Myocyte (in vitro differentiated cells): ENCODE measurements at regions not wholly inside any gene's neighbourhood (a gene's known extent, or its start where the extent isn't known, plus 50 kb on each side); places are given as distances from the start of the nearest gene placed in this dataset.
A peak's percentile ranks its signal among the peaks of the same experiment; 100 is the strongest.

Experiments used
- DNase-seq: peaks from one replicate; pipeline ENCODE4 v3.0.0-alpha.2; 2012; ENCODE audit warnings: low read depth

DNA sequence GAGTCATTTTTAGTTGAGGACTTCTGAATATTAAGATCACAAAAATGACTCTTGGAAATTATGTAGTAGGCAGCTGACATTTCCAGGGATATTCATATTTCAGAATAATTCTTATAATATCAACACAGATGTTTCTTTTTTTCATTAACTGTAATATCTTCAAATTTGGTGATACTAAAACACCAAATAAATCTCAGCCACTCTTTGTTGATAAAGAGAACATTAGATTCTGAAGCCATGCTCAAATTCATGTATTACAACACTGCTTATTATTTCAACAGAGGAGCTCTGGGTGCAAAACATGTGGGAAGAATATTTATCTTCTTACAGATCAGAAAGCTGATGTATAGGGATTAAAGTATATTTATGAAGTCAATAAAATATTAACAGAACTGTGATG, 355.4 kb downstream of the CRPPA start:
- DNase-seq: no peak

DNA sequence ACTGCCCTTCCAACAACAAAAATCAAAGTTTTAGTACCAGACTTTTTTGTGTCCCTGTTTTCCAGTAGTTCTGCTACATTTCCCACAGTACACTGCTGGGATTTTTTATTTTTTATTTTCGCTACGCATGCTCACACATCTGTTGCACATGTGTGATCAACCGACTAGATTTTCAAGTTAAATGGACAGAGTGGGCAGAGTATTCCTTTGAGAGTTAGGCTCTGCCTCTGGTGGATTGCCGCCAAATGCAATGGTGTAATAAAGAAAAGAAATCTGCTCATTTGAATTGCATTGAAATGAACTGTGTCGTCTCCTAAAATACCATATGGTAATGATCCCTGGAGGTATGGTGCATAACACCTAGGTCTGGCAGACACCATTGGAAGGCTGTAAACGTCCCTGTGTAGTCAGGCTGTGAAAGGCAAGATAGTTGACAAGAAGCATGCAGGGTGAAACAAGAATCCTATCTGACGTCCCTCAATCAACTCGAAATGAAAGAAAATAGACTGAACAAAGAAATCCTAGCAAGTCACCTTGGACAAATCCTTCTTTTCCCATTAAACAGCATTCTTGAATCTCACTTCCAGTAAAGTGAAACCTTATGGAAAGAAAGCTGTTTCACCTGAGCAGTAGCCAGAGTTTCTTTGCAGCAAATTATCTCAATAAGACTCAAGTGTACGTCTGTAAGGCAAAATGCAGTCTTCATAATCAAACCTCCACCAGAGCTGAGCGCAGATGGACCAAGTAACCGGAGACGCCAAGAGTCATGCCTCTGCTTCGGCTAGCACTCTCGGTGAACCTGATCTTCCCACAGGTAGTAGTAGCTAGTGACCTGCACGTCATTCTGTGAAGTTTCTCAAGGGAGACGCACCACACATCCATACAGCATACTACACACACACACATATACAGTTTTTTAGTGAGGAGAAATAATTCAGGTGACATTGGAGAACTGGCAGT, 357.3 kb downstream of the CRPPA start:
- no peak for DNase-seq

DNA sequence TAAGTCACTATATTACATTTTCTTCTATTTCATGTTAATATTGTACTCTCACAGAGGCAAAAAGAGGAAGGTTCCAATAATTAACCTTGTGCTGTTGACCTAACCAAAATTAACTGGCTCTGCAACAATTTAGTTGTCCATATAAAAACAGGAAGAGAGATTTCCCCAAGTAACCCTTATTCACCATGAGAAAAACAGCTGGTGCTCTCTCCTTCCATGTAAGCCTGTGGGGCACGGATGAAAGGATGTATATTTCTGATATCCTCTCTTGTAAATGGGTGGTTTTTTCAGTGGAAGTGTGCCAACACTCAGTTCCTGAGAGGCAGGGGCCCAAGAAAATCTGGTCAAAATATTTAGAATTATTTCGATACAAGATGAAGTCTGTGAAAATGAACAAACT, 358.1 kb downstream of the CRPPA start:
- peak; percentile 32 for DNase-seq

DNA sequence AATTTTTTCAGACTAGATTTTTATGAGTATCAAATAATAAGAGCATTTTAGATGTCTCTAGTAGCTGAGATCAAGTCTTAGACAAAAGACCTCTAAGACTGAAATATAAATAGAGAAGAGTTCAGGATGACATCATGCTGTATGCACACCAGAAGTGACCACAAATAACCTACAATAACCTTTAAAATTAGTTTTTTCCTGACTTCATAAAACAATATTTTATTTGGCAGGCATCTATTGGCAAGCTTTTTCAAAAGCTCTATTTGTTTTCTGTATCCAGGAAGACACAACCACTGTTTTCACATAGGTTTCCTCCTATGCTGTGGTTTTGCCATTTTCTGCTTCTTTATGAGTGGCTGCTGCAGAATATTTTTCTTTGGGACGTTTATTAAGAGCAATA, 359.1 kb downstream of the CRPPA start:
- DNase-seq: peak; percentile 81

DNA sequence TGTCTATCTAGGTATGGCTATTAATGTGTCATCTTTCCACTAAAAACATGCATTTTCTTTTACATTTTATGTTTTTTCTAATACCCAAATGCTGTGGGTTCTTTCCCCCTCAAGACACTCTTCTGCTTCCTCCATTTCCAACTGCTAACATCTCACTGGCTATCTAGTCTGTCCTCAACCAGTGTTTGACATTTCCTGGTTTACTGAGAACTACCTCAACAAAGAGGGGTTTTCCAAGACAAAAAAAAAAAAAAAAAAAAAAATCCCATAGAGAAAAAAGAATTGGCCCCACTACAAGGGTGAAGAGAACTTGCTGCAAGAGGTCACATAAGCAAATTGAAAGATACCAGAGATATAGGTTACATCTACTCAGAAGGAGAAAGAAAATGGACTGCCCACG, 359.7 kb downstream of the CRPPA start:
- DNase-seq: no peak

DNA sequence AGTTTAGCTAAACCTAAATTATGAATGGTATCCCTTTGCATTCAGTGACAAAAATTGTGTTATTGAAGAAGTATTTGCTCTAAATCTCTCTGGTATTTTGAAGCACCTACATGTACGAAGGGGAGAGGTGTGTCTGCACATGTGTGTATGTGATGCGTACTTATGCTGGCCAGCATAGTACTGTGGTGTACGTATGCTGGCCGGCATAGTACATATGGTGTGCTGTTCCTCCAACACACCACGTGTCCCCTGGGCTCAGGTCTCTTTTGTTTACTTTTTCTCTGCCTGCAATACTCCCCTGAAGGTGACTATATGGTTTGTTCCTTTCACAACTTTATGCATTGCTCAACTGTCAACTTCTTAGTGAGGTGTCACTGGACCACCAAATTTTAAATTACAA, 360.3 kb downstream of the CRPPA start:
- no peak for DNase-seq

DNA sequence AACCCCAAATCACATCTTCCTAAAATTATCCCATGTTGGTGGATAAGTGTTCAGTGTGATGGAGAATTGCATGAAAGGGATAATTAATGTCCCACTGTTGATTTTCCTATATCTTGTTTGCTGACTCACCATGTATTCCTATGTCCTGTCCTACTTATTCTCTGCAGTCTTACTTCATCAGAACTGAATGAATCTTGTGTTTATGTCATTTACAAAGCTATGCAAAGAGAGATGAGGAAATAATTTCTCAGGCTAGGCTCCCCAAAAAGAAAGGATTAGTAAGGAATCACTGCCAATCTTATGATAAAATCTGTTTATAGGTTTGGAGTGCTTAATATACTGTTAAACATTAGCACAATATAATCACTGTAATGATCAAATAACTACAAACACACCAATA, 360.8 kb downstream of the CRPPA start:
- DNase-seq: no peak

DNA sequence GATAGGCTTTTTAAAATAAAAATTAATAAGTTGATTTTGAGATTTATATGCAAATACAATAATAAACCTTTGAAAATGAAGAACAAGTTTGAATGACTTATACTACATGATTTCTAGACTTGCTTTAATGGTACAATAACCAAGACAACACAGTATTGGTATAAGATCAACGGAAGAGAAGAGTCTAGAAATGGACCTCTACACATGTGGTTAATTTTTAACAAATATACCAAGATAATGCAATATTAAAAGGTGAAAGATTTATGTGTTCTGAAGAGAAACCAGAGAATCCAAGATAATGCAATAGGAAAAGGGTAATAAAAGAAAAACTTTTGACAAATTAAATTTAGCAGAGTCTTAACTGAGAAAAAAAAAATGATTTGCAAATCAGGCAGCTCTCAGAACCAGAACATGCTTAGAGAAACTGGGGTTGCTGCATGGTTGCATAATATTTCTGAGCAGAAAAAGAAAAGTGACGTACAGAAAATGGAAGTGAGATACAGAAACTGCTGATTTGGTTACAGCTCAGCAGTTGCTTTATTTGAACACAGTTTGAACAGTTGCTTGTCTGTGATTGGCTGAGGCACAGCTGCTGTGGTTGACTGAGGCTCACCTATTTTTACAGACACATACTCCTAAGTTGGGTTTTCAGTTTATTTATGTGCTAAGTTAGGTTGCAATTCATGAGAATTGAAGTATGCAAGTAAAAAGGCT, 365.9 kb downstream of the CRPPA start:
- peak; percentile 72 for DNase-seq

DNA sequence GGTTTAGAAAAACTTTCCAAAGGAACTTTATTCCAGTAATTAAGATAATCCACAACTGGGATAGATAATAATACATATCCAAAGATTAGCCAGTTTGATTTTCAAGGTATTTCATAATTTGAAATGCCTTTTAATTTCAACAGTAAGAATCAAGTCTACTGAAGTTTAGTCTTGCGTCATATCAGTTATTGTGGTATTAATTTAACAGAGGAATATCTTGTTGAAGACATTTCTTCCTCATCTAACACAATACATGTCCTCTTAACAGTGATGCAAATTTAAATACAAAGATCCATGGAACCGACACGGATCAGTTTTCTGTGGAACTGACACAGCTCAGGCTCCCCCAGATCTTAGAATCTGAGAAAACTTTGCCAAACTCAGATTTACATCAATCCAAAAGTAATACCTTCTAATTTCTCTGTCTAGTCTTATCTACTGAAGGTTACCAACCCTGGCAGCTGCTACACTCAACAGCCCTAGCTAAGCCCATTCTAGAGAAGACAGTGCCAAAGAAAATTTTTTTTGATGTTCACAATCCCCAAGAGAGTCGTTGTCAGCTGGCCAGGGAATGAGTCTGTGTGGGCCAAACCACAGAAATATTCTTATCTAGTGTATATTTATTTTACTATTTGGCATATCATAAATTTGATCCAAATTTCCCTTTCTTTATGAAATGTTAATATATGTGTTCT, 365.2 kb upstream of the MEOX2 start:
- peak; percentile 93 for DNase-seq

DNA sequence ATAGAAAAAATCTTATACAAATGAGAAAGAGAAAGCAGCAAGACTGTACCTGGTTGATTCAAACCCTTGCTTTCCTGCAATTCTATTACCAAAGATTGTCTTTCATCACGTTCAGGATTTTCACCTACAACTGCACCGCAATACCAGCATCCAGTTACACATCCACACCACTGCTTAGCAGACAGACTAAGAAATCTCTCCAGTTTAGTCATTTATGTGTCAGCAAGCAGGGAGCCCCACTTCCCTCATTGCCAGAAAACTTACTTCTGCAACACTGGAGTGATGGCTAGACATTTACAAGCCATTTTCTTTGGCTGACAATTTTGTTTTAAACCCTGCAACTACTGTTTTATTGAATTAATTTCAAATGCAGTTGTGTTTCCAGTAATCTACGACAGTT, 359.6 kb upstream of the MEOX2 start:
- DNase-seq: no peak

DNA sequence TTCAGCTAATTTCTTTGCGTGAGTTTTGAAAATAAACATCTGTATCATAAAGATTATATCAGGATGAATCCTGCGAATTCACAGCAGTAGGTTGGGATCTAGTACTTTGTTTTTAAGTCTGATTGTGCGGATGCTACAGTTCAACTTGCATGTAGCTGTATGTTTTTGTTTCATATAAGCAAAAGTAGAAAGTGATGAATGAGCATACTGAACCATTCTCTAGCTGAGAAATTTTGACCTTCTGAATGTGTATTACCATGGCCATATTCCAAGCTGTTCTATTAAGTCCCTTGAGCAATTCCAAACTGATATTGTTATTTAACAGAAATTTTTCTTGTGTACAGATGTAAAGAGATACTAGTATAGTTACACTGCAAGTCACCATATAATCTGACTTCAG, 358.8 kb upstream of the MEOX2 start:
- no peak for DNase-seq

DNA sequence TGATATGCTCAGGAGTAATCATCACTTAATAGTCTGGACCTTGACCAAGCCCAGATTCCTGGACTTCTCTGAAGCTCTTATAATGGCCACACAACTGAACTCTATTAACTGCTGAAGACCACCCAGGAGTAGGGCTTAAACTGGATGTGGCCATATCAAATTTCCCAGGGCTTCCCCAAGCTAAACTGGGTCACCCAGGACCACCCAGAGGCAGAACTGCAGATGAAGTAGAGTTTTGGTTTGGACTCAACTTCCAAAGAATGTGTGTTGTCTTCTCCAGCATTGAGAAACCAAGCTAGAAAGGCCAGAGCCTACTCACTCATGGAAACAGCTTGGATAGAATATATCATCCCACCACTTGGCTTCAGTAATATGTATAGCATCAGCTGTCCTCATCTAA, 358.2 kb upstream of the MEOX2 start:
- DNase-seq: no peak

DNA sequence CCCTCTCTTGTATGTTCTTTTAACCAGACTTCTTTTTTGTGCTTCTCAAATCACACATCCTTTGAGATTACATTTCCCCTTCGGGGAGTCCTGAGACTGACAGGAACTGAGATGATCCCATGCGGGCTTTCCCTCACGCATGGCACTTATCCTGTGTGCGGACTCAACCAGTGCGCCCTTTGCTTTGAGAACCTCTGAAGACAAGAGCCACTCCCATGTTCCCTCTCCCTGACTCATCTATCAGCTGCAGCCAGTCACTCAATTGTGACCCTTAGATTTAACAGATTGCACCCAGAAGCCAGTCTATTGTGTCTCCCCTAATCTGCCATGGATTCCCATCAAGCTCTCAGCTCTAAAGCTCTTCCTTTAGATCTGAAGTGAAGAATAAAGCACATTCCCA, 353.9 kb upstream of the MEOX2 start:
- peak; percentile 50 for DNase-seq

DNA sequence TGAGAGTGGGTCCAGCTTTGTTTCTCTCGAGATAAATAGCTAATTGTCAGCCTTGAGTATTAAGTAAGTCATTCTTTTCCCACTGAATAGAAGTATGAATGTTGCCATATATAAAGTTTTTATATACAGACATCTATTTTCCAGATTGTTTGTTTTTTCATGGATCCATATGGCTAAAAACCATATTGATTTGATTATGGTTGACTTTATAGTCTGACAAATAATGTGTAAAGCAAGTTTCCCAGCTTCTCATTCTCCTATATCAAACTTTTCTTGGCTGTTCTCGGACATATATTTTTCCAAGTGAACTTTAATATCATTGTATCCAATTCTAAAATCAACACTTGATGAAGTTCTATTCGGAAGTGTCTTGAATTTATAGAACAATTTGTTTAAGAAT, 352.4 kb upstream of the MEOX2 start:
- DNase-seq: no peak

DNA sequence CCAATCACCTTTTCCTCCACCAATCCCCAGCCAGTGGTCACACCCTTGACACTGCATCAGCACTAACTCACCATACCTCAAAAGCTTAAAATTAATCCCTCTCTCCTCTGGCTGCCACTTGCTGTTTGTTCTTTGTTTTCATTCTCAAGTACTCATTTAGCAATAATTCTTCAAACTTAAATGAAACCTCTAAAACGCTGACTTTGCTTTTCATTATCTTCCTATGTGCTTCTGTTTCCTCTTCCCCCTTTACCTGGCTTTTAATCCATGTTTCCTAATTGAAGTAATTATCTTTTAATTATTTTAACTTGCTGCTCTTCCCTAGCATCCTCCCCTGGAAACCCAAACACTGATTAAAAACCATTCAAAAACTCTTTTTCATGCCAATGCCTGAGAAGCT, 348.9 kb upstream of the MEOX2 start:
- DNase-seq: no peak

DNA sequence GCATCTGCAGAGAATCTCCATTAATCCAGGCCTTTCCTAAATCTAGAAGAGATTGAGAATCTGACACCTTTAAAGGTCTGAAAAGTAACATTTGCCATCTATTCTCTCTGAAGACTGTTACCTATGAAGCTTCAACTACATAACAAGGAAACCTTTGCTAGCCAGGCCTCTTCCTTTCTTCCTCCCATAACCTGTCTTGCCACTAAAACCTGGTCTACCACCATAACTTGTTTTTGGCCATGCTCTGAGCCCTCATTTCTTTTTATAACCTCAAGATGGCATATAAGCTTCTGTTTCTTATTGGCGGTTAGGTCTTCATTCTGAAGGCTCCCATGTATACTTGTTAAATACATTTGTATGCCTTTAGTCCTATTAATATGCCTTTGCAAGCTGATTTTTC, 348.4 kb upstream of the MEOX2 start:
- no peak for DNase-seq

DNA sequence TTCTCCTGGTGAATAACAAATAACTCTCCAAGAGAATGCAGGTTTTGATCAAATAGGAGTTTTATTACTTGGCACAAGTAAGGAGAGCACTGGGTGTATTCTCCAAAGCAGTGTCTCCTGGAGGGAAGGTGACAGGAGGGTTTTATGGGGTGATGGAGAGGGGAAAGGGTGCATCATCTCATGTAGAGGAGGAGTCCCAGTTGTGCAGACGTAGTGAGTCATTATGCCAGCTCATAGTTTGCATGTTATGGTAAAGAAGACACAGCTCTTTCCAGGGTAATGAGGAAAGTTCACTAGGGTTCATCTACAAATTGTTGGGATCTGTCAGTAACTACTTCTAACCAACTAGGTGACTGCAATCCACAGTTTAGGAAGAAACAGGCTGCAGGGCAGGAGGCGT, 347.9 kb upstream of the MEOX2 start:
- no peak for DNase-seq

DNA sequence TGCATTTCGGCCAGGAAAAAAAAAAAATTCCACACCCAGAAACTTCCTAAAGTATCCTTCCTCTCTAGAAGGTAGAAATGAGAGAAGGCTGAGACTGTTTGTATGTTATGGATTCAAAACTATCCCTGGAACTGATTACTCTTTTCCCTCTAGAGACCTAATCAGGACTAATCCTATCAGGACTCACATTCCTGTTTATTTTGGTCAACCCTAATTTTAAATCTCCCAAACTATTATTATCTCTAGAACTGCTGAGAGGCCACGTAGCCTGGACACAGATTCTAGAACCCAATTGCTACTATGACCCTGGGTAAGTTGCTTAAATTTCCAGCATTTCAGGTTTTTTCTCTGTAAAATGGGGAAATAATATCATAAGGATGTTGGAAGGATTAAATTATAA, 346.8 kb upstream of the MEOX2 start:
- DNase-seq: peak; percentile 80

DNA sequence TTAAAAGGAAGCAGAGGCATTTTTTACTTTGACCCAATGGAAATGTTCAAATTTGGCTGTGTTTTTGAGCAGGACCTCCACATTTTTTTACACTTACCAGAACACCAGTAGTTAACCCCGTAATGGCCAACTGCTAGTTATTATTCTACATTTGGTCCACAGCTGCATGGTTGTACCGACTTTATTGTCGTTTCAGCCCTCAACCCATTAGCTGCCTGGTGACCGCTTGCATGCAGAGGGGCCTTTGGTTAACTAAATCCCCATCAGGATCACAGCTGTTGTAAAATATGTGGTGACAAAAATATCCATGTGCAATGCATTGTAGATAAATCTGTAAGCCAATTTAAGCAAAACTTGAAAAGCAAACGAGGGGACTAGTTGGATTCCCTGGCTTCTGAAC, 342.2 kb upstream of the MEOX2 start:
- peak; percentile 91 for DNase-seq

DNA sequence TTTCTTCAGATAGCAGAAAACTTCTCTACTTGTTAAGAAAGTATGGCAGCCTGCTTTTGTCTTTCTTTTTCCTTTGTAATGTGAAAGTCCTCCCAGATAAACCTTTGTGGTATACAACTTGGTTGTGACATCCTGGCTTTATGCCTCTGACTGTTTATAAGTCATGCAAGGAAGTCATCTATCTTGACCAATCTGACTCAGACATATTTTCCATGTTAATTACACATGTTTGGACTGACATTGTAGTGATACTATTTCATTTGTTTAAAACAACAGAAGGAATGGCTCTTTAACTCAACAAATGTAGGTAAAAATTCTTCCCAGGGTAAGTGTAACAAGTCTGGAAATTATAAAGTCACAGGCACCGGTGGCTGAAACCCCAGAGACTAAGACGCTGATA, 341.6 kb upstream of the MEOX2 start:
- peak; percentile 88 for DNase-seq

DNA sequence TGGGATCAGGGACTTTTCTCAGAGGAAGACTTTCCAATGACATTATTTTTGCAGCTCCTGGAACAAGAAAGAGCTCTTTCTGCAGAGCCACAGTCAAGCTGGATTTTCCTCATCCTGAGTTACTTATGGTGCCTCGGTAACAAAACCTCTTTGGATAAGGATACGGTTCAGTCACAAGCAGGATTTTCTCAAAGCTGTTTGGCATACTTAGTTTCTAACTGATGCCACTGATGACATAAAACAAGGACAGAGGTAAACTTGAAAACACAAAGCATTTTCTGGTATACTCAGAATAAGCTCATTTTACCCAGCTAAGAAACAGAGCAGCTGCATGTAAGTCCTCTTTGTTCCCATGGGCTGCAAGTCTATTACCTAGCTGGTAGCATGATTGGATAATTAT, 340.9 kb upstream of the MEOX2 start:
- DNase-seq: peak; percentile 51
